Neural crest cell (in vitro differentiated cells): ENCODE measurements at regions not wholly inside any gene's neighbourhood (a gene's known extent, or its start where the extent isn't known, plus 50 kb on each side); places are given as distances from the start of the nearest gene placed in this dataset.

Source experiments
- DNase-seq: peaks from one replicate; pipeline ENCODE4 v3.0.0; 2021; ENCODE audit warnings: low read depth, mixed read lengths, low spot score
- H3K27ac Mint-ChIP-seq: one replicate; pipeline ENCODE4 v1.8.0; 2021; ENCODE audit warnings: mild to moderate bottlenecking, mixed read lengths; ENCODE audit not compliant: unreplicated experiment
- H3K27me3 Mint-ChIP-seq: 2 replicates; pipeline ENCODE4 v1.8.0; 2021; ENCODE audit warnings: low read depth, mild to moderate bottlenecking, mixed read lengths
- H3K36me3 Mint-ChIP-seq: 2 replicates; pipeline ENCODE4 v1.8.0; 2021; ENCODE audit warnings: low read depth, mild to moderate bottlenecking, mixed read lengths
- H3K4me1 Mint-ChIP-seq: 2 replicates; pipeline ENCODE4 v1.8.0; 2021; ENCODE audit warnings: mixed read lengths
- H3K4me3 Mint-ChIP-seq: one replicate; pipeline ENCODE4 v1.8.0; 2021; ENCODE audit warnings: mild to moderate bottlenecking, mixed read lengths
- H3K9me3 Mint-ChIP-seq: 2 replicates; pipeline ENCODE4 v1.8.0; 2021; ENCODE audit warnings: mixed read lengths
- TF ChIP-seq, protein P1 (sequence below): fragments of 200-600 bp; sonication (generic); conservative IDR thresholded peaks from 2 replicates; pipeline ENCODE4 v1.5.0; 2021; ENCODE audit warnings: antibody characterized with exemption, mild to moderate bottlenecking

DNA sequence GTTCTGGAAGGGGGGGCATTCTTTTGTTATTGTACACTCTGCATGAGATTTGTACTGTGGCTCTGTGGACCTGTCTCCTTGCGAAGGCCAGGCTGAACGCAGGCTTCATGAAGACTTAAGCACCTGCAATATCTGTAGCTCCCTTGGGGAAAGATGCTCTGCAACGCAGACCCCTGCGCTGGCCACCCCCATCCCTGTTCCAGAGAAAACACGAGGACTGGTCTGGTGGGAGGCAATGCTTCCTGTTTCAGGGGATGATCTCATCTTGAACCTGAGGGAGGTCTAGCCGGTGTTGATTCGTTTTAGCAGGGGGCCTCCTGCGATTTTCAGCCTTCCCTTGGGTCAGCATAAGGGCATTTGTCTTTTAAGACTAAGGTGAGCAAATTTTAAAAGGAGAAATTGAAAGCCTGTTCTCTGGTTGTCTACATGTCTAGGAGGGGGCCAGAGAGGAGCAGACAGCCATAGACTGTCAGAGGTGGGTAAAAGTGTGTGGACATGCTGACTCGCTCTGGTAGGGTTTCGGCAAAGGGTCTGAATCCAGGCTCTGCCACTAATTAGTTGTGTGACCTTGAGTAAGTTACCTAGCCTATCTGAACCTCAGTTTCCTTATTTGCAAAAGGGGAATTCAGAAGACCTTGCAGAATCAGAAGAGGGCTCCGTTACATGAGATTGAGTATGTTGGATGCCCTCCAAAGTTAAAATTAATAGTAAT, 80.9 kb upstream of the RASGRF1 start:
- peaks cover 4% of the 10 kb centered on the region for H3K9me3 Mint-ChIP-seq
- H3K36me3 Mint-ChIP-seq = no peaks in the 10 kb centered on the region
- no peak overlapping the region for H3K4me3 Mint-ChIP-seq
- no peak for DNase-seq
- H3K27me3 Mint-ChIP-seq = peaks cover 42% of the 10 kb centered on the region
- TF ChIP-seq, protein P1, sequence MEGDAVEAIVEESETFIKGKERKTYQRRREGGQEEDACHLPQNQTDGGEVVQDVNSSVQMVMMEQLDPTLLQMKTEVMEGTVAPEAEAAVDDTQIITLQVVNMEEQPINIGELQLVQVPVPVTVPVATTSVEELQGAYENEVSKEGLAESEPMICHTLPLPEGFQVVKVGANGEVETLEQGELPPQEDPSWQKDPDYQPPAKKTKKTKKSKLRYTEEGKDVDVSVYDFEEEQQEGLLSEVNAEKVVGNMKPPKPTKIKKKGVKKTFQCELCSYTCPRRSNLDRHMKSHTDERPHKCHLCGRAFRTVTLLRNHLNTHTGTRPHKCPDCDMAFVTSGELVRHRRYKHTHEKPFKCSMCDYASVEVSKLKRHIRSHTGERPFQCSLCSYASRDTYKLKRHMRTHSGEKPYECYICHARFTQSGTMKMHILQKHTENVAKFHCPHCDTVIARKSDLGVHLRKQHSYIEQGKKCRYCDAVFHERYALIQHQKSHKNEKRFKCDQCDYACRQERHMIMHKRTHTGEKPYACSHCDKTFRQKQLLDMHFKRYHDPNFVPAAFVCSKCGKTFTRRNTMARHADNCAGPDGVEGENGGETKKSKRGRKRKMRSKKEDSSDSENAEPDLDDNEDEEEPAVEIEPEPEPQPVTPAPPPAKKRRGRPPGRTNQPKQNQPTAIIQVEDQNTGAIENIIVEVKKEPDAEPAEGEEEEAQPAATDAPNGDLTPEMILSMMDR = no peak
- peak overlapping the region; percentile 47 for H3K27ac Mint-ChIP-seq
- H3K4me1 Mint-ChIP-seq = peaks cover 21% of the 10 kb centered on the region

DNA sequence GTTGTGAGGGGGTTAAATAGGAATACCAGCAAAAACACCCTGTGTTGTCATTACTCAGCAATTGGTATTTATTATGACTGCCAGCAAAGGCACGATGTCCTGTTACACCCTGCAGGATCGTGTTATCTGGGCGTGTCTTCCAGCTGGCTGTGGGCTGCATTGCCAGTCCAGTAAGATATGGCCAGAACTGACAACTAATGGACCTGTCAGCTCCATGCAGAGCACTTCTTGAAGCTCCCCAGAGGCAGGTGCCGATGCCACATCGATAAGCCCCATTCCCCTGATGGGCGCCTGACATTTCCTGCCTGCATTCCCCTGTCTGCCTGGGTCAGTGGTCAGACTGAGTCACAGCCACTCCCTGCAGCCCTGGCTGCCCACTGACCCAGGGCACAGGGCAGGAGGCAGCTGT, 79.7 kb upstream of the RASGRF1 start:
- Mint-ChIP-seq H3K4me1 (peaks cover 21% of the 10 kb centered on the region), H3K27ac (no peak overlapping the region), H3K27me3 (peaks cover 31% of the 10 kb centered on the region), H3K4me3 (no peak overlapping the region), H3K9me3 (peaks cover 4% of the 10 kb centered on the region), H3K36me3 (no peaks in the 10 kb centered on the region)
- TF ChIP-seq, protein P1 = no peak
- no peak for DNase-seq

DNA sequence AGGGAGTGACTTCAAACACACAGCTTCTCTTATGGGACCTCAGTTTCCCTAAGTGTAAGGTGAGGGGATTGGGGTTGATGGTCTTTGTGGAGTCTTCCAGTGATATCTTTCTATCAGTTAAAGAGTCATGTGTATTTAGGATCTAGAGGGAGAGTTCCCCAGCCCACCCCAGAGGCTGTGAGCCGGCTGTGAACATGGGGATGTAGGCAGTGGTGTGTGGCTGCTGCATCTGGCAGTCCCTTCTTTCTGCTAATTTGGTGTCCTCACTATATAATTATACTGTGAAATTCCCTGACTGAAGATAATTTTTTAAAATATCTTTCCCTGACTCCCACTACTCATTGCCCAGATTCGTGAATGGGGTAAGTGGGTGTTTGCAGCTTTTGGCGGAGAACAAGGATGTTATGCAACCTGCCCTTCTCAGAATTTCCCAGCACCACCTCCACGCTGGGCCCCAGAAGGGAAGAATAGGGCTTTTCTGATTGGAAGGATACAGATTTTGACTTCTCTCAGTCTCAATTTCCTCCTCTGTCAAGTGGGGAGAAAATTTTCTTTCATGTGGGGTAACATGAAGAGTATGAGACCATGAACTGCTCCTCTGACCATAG, 79.0 kb upstream of the RASGRF1 start:
- Mint-ChIP-seq H3K9me3 (peaks cover 4% of the 10 kb centered on the region), H3K4me3 (no peak overlapping the region), H3K36me3 (no peaks in the 10 kb centered on the region), H3K27ac (peak overlapping the region; percentile 36), H3K27me3 (peaks cover 27% of the 10 kb centered on the region), H3K4me1 (peaks cover 21% of the 10 kb centered on the region)
- no peak for DNase-seq
- TF ChIP-seq, protein P1 = no peak

DNA sequence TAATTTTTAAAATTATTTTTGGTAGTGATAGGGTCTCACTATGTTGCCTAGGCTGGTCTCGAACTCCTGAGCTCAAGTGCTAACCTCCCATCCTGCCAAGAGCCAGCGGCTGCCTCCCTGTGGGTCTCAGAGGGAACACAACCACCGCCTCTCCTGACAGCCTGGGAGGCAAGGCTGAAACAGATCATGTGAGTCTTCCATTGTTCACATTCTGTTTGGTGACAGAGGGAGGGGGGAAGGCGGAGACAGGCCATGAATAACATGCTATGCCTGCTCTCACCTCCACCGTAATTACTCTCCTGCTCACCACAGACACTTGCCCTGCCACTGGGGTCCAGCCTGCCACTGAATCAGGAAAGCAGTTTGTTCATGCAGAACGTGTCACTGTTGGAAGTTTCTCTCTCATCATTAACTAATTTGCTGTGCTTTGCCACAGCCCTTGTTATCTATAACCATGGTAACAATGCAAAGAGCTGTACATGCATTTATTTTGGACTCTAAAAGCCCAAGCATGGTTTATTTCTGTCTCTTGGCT, 78.4 kb upstream of the RASGRF1 start:
- Mint-ChIP-seq H3K4me3 (no peak overlapping the region), H3K27me3 (peaks cover 25% of the 10 kb centered on the region), H3K9me3 (peaks cover 4% of the 10 kb centered on the region), H3K4me1 (peaks cover 21% of the 10 kb centered on the region), H3K36me3 (no peaks in the 10 kb centered on the region), H3K27ac (no peak overlapping the region)
- DNase-seq = no peak
- TF ChIP-seq, protein P1 = peak; percentile 55

DNA sequence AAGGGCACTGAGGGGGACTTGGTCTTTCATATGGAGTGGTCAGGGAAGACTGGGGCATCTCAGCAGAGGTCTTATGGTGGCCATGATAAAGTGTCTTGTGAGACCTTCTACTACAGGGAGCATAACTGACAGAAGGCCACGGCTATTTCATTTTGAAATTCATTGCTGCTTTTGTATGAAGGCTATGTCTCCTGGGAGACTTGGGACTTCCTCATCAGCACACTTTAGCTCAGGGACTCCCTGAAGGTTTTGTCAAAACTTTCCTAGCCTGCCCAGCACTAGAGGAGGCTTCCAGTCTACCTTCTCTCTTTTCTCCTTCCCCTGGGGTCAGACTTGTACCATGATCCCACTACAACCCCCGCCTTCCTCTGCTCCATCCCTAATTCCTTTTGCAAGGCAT, 77.2 kb upstream of the RASGRF1 start:
- H3K4me1 Mint-ChIP-seq = peaks cover 21% of the 10 kb centered on the region
- no peak for DNase-seq
- peaks cover 22% of the 10 kb centered on the region for H3K27me3 Mint-ChIP-seq
- H3K4me3 Mint-ChIP-seq = no peak overlapping the region
- H3K9me3 Mint-ChIP-seq = peaks cover 4% of the 10 kb centered on the region
- no peaks in the 10 kb centered on the region for H3K36me3 Mint-ChIP-seq
- no peak overlapping the region for H3K27ac Mint-ChIP-seq
- TF ChIP-seq, protein P1 = no peak
